Activated naive CD8-positive, alpha-beta T cell treated with anti-CD3 and anti-CD28 coated beads, Interleukin-2, amount 10 ng/mL, durations not matched to agents 7 days and 5 days (primary cell): ENCODE measurements at regions not wholly inside any gene's neighbourhood (a gene's known extent, or its start where the extent isn't known, plus 50 kb on each side); places are given as distances from the start of the nearest gene placed in this dataset.

ENCODE experiments used
- ATAC-seq: fragments of 150-1000 bp; cut with Tn5 transposase; one replicate; pipeline ENCODE4 v1.10.0; 2021; ENCODE audit warnings: low read depth, moderate library complexity
- POLR2A ChIA-PET: fragments of 350-600 bp; sonication (Branson Sonifier 250); formaldehyde crosslinking; loops from one replicate; lab custom pipeline; 2021; ENCODE audit warnings: antibody characterized with exemption; lab: Charles Lee
- DNase-seq: peaks from one replicate; pipeline ENCODE4 v3.0.0; 2021
- H3K27ac Mint-ChIP-seq: one replicate; pipeline ENCODE4 v1.8.0; 2022; ENCODE audit warnings: mild to moderate bottlenecking, mixed read lengths
- H3K27me3 Mint-ChIP-seq: one replicate; pipeline ENCODE4 v1.8.0; 2022; ENCODE audit warnings: mild to moderate bottlenecking, moderate library complexity, mixed read lengths
- H3K36me3 Mint-ChIP-seq: one replicate; pipeline ENCODE4 v1.8.0; 2021; ENCODE audit warnings: mild to moderate bottlenecking, mixed read lengths
- H3K4me1 Mint-ChIP-seq: one replicate; pipeline ENCODE4 v1.8.0; 2021; ENCODE audit warnings: mixed read lengths
- H3K4me3 Mint-ChIP-seq: one replicate; pipeline ENCODE4 v1.8.0; 2022; ENCODE audit warnings: mild to moderate bottlenecking, moderate library complexity, mixed read lengths
- H3K9me3 Mint-ChIP-seq: one replicate; pipeline ENCODE4 v1.8.0; 2021; ENCODE audit warnings: mixed read lengths

GRCh38 chr19:16016226-16017137 lies 59.8 kb upstream of the TPM4 start:
- no peaks in the 10 kb centered on the region for H3K9me3 Mint-ChIP-seq
- POLR2A ChIA-PET, result no interaction called here
- H3K27me3 Mint-ChIP-seq, result no peaks in the 10 kb centered on the region
- ATAC-seq (no peak), DNase-seq (peak; percentile 17)
- H3K4me3 Mint-ChIP-seq, result no peak overlapping the region
- no peak overlapping the region for H3K27ac Mint-ChIP-seq
- H3K36me3 Mint-ChIP-seq, result no peaks in the 10 kb centered on the region
- no peaks in the 10 kb centered on the region for H3K4me1 Mint-ChIP-seq

- no peaks in the 10 kb centered on the region for H3K27me3 Mint-ChIP-seq
- H3K4me3 Mint-ChIP-seq, result no peak overlapping the region
- ATAC-seq (no peak), DNase-seq (peak; percentile 22)
- POLR2A ChIA-PET, result no interaction called here
- H3K27ac Mint-ChIP-seq, result no peak overlapping the region
- H3K9me3 Mint-ChIP-seq, result no peaks in the 10 kb centered on the region
- no peaks in the 10 kb centered on the region for H3K36me3 Mint-ChIP-seq
- H3K4me1 Mint-ChIP-seq, result no peaks in the 10 kb centered on the region
Observed at GRCh38 chr19:16017138-16017490, 59.2 kb upstream of the TPM4 start.

GRCh38 chr19:16018106-16018755 lies 58.1 kb upstream of the TPM4 start:
- DNase-seq (peak; percentile 22), ATAC-seq (no peak)
- Mint-ChIP-seq H3K36me3 (no peaks in the 10 kb centered on the region), H3K4me1 (no peaks in the 10 kb centered on the region), H3K27me3 (no peaks in the 10 kb centered on the region), H3K9me3 (no peaks in the 10 kb centered on the region), H3K27ac (no peak overlapping the region), H3K4me3 (no peak overlapping the region)
- POLR2A ChIA-PET, result no interaction called here

- H3K4me1 Mint-ChIP-seq, result no peaks in the 10 kb centered on the region
- ATAC-seq (no peak), DNase-seq (peak; percentile 24)
- no peak overlapping the region for H3K4me3 Mint-ChIP-seq
- no peaks in the 10 kb centered on the region for H3K27me3 Mint-ChIP-seq
- H3K9me3 Mint-ChIP-seq, result no peaks in the 10 kb centered on the region
- POLR2A ChIA-PET, result no interaction called here
- no peaks in the 10 kb centered on the region for H3K36me3 Mint-ChIP-seq
- no peak overlapping the region for H3K27ac Mint-ChIP-seq
Observed at GRCh38 chr19:16018801-16019551, 57.3 kb upstream of the TPM4 start.

- Mint-ChIP-seq H3K36me3 (no peaks in the 10 kb centered on the region), H3K27ac (no peak overlapping the region), H3K9me3 (no peaks in the 10 kb centered on the region), H3K4me1 (no peaks in the 10 kb centered on the region), H3K27me3 (no peaks in the 10 kb centered on the region), H3K4me3 (no peak overlapping the region)
- DNase-seq (no peak), ATAC-seq (no peak)
- POLR2A ChIA-PET, result no interaction called here
Observed at GRCh38 chr19:16019691-16020448, 56.4 kb upstream of the TPM4 start.

- no peaks in the 10 kb centered on the region for H3K4me1 Mint-ChIP-seq
- no peaks in the 10 kb centered on the region for H3K9me3 Mint-ChIP-seq
- H3K27me3 Mint-ChIP-seq, result no peaks in the 10 kb centered on the region
- no peak overlapping the region for H3K27ac Mint-ChIP-seq
- ATAC-seq (no peak), DNase-seq (no peak)
- POLR2A ChIA-PET, result no interaction called here
- H3K36me3 Mint-ChIP-seq, result no peaks in the 10 kb centered on the region
- H3K4me3 Mint-ChIP-seq, result no peak overlapping the region
Observed at GRCh38 chr19:16021796-16022195, 54.5 kb upstream of the TPM4 start.

- no peaks in the 10 kb centered on the region for H3K27me3 Mint-ChIP-seq
- no peak overlapping the region for H3K27ac Mint-ChIP-seq
- no peaks in the 10 kb centered on the region for H3K4me1 Mint-ChIP-seq
- H3K36me3 Mint-ChIP-seq, result no peaks in the 10 kb centered on the region
- DNase-seq (no peak), ATAC-seq (no peak)
- no peak overlapping the region for H3K4me3 Mint-ChIP-seq
- POLR2A ChIA-PET, result no interaction called here
- H3K9me3 Mint-ChIP-seq, result no peaks in the 10 kb centered on the region
Observed at GRCh38 chr19:16022251-16022650, 54.0 kb upstream of the TPM4 start.

- Mint-ChIP-seq H3K27ac (no peak overlapping the region), H3K27me3 (no peaks in the 10 kb centered on the region), H3K9me3 (no peaks in the 10 kb centered on the region), H3K4me3 (no peak overlapping the region), H3K4me1 (no peaks in the 10 kb centered on the region), H3K36me3 (no peaks in the 10 kb centered on the region)
- DNase-seq (peak; percentile 24), ATAC-seq (no peak)
- POLR2A ChIA-PET, result no interaction called here
Observed at GRCh38 chr19:16022681-16023080, 53.6 kb upstream of the TPM4 start.

GRCh38 chr19:16023146-16023915 lies 53.0 kb upstream of the TPM4 start:
- H3K27me3 Mint-ChIP-seq, result no peaks in the 10 kb centered on the region
- ATAC-seq (no peak), DNase-seq (no peak)
- no peaks in the 10 kb centered on the region for H3K9me3 Mint-ChIP-seq
- H3K36me3 Mint-ChIP-seq, result no peaks in the 10 kb centered on the region
- no peak overlapping the region for H3K27ac Mint-ChIP-seq
- POLR2A ChIA-PET, result interaction anchor here (0.6 kb wide), 1 partner anchor 215 kb away, joined by 3 read pairs; no protein-coding TSS in a partner anchor
- no peaks in the 10 kb centered on the region for H3K4me1 Mint-ChIP-seq
- H3K4me3 Mint-ChIP-seq, result no peak overlapping the region

GRCh38 chr19:16024266-16025107 lies 51.8 kb upstream of the TPM4 start:
- Mint-ChIP-seq H3K27me3 (no peaks in the 10 kb centered on the region), H3K4me3 (no peak overlapping the region), H3K4me1 (no peaks in the 10 kb centered on the region), H3K36me3 (no peaks in the 10 kb centered on the region), H3K27ac (no peak overlapping the region), H3K9me3 (no peaks in the 10 kb centered on the region)
- DNase-seq (no peak), ATAC-seq (no peak)
- POLR2A ChIA-PET, result interaction anchor here (0.6 kb wide), 1 partner anchor 214 kb away, joined by 3 read pairs; no protein-coding TSS in a partner anchor

GRCh38 chr19:16025108-16026101 lies 50.9 kb upstream of the TPM4 start:
- POLR2A ChIA-PET, result no interaction called here
- Mint-ChIP-seq H3K36me3 (no peaks in the 10 kb centered on the region), H3K4me3 (no peak overlapping the region), H3K9me3 (no peaks in the 10 kb centered on the region), H3K27ac (no peak overlapping the region), H3K4me1 (no peaks in the 10 kb centered on the region), H3K27me3 (no peaks in the 10 kb centered on the region)
- peak; percentile 20 for DNase-seq
- no peak for ATAC-seq
